ENCODE measurements at regions not wholly inside any gene's neighbourhood (a gene's known extent, or its start where the extent isn't known, plus 50 kb on each side); places are given as distances from the start of the nearest gene placed in this dataset.

- TF ChIP-seq CTCF (IDR thresholded peaks at IDR 0.05): no peak
- H3K4me1 Mint-ChIP-seq (ENCODE audit: unreplicated experiment): no peaks in the 10 kb centered on the region
- no peak for DNase-seq (ENCODE audit: extremely low spot score, unreplicated experiment)
- H3K27me3 Mint-ChIP-seq (ENCODE audit: unreplicated experiment): peaks cover 19% of the 10 kb centered on the region
- no peaks in the 10 kb centered on the region for H3K36me3 Mint-ChIP-seq (ENCODE audit: unreplicated experiment)
- H3K9me3 Mint-ChIP-seq (ENCODE audit: unreplicated experiment): no peaks in the 10 kb centered on the region
- no peak overlapping the region for H3K27ac Mint-ChIP-seq (ENCODE audit: unreplicated experiment)
- H3K4me3 Mint-ChIP-seq (ENCODE audit: unreplicated experiment): no peak overlapping the region
Measured at GRCh38 chr12:58269476-58269875, 328.1 kb downstream of the ATP23 start.

GRCh38 chr12:58270966-58271705 lies 329.8 kb downstream of the ATP23 start:
- no peaks in the 10 kb centered on the region for H3K36me3 Mint-ChIP-seq (ENCODE audit: unreplicated experiment)
- H3K27ac Mint-ChIP-seq (ENCODE audit: unreplicated experiment): no peak overlapping the region
- no peaks in the 10 kb centered on the region for H3K9me3 Mint-ChIP-seq (ENCODE audit: unreplicated experiment)
- no peak for DNase-seq (ENCODE audit: extremely low spot score, unreplicated experiment)
- H3K4me1 Mint-ChIP-seq (ENCODE audit: unreplicated experiment): no peaks in the 10 kb centered on the region
- peaks cover 13% of the 10 kb centered on the region for H3K27me3 Mint-ChIP-seq (ENCODE audit: unreplicated experiment)
- H3K4me3 Mint-ChIP-seq (ENCODE audit: unreplicated experiment): no peak overlapping the region
- no peak for TF ChIP-seq CTCF (IDR thresholded peaks at IDR 0.05)

GRCh38 chr12:58272461-58272860 lies 331.1 kb downstream of the ATP23 start:
- no peak for DNase-seq (ENCODE audit: extremely low spot score, unreplicated experiment)
- no peaks in the 10 kb centered on the region for H3K4me1 Mint-ChIP-seq (ENCODE audit: unreplicated experiment)
- peaks cover 9% of the 10 kb centered on the region for H3K9me3 Mint-ChIP-seq (ENCODE audit: unreplicated experiment)
- no peak overlapping the region for H3K27ac Mint-ChIP-seq (ENCODE audit: unreplicated experiment)
- H3K27me3 Mint-ChIP-seq (ENCODE audit: unreplicated experiment): peaks cover 13% of the 10 kb centered on the region
- H3K4me3 Mint-ChIP-seq (ENCODE audit: unreplicated experiment): no peak overlapping the region
- TF ChIP-seq CTCF (IDR thresholded peaks at IDR 0.05): no peak
- H3K36me3 Mint-ChIP-seq (ENCODE audit: unreplicated experiment): no peaks in the 10 kb centered on the region

GRCh38 chr12:58277231-58277630 lies 335.9 kb downstream of the ATP23 start:
- no peaks in the 10 kb centered on the region for H3K4me1 Mint-ChIP-seq (ENCODE audit: unreplicated experiment)
- no peaks in the 10 kb centered on the region for H3K36me3 Mint-ChIP-seq (ENCODE audit: unreplicated experiment)
- TF ChIP-seq CTCF (IDR thresholded peaks at IDR 0.05): no peak
- H3K27me3 Mint-ChIP-seq (ENCODE audit: unreplicated experiment): peaks cover 3% of the 10 kb centered on the region
- peaks cover 12% of the 10 kb centered on the region for H3K9me3 Mint-ChIP-seq (ENCODE audit: unreplicated experiment)
- no peak overlapping the region for H3K27ac Mint-ChIP-seq (ENCODE audit: unreplicated experiment)
- no peak overlapping the region for H3K4me3 Mint-ChIP-seq (ENCODE audit: unreplicated experiment)
- DNase-seq (ENCODE audit: extremely low spot score, unreplicated experiment): no peak

GRCh38 chr12:58283553-58283952 lies 342.2 kb downstream of the ATP23 start:
- no peaks in the 10 kb centered on the region for H3K36me3 Mint-ChIP-seq (ENCODE audit: unreplicated experiment)
- H3K27ac Mint-ChIP-seq (ENCODE audit: unreplicated experiment): no peak overlapping the region
- DNase-seq (ENCODE audit: extremely low spot score, unreplicated experiment): no peak
- H3K4me3 Mint-ChIP-seq (ENCODE audit: unreplicated experiment): no peak overlapping the region
- no peak for TF ChIP-seq CTCF (IDR thresholded peaks at IDR 0.05)
- H3K27me3 Mint-ChIP-seq (ENCODE audit: unreplicated experiment): no peaks in the 10 kb centered on the region
- H3K9me3 Mint-ChIP-seq (ENCODE audit: unreplicated experiment): peaks cover 11% of the 10 kb centered on the region
- H3K4me1 Mint-ChIP-seq (ENCODE audit: unreplicated experiment): peaks cover 3% of the 10 kb centered on the region

Measured in osteocyte (in vitro differentiated cells).